ENCODE measurements at regions not wholly inside any gene's neighbourhood (a gene's known extent, or its start where the extent isn't known, plus 50 kb on each side); places are given as distances from the start of the nearest gene placed in this dataset.

- DNase-seq (ENCODE audit: low read depth in 2 of 2), result no peak
These were observed 56.4 kb upstream of the SPOCK3 start for GRCh38 chr4:167290678-167291077.

DNA sequence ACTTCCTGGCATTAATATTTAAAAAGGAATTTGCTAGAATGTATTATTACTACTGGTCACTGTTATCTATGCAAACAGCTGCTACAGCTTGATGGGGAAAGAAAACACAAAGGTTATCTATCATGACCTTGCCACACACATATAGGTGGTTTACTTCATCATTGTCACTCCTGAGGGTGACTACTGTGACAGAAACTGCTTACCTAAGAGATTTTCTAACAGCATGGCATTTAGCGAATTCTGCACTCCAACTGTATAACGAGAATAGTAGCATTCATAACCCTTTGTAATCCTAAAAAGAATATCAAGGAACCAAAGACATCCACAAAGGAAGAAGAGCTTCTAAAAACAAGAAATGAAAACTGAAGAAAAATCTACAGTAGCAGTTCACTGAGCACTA, 74.6 kb upstream of the SPOCK3 start:
- no peak for DNase-seq (ENCODE audit: low read depth in 2 of 2)

DNA sequence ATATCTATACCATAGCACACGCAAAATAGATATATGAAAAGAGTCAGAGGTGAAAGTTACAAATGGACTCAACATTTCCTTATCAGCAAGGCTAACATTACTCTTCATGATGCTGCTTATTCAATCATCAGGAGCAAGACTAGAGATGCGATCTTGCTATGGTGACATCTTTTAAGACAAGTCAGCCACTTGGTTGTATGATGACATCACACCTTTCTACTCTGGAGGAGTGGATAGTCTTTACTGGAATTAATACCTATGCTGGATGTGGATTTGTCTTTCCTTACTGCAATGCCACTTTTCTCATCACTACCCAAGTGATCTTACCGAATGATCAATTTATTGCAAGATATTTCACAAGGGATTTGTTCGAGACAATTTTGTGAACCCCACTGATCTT, 87.0 kb upstream of the SPOCK3 start:
- no peak for DNase-seq (ENCODE audit: low read depth in 2 of 2)

DNA sequence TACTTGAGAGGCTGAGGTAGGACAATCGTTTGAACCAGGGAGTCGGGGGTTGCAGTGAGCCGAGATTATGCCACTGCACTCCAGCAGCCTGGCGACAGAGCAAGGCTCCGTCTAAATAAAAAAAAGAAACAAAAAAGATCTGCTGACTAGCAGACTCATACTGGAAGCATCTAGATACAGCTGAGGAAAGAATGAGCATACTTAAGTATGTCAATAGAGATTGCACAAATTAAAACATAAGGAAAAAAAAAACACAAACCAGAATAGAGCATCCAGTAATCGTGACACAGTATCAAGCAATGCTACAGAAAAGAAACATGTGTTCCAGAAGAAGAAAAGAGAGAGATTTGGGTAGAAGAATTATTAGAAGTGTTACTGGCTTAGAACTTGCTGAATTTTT, 105.5 kb upstream of the SPOCK3 start:
- no peak for DNase-seq (ENCODE audit: low read depth in 2 of 2)

DNA sequence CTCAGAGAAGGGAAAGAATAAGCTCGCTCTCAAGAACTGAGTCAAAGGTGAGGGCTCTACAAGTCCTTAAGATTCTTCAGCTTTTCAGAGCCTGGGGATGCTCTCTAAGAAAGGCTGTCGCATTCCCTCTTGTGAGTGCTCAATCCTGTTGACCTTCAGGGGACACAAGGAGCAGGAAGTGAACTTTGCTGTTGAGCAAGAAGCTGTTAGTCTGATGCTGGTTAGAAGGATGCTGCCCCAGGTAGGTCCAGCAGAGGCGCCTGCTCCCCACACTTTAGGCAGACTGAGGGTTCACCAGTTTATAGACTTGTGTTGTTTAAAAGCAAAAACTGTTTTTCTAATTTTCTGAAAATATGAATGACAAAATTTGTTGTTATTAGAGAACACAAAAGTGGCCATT, 125.4 kb upstream of the SPOCK3 start:
- DNase-seq (ENCODE audit: low read depth in 2 of 2), result no peak

DNA sequence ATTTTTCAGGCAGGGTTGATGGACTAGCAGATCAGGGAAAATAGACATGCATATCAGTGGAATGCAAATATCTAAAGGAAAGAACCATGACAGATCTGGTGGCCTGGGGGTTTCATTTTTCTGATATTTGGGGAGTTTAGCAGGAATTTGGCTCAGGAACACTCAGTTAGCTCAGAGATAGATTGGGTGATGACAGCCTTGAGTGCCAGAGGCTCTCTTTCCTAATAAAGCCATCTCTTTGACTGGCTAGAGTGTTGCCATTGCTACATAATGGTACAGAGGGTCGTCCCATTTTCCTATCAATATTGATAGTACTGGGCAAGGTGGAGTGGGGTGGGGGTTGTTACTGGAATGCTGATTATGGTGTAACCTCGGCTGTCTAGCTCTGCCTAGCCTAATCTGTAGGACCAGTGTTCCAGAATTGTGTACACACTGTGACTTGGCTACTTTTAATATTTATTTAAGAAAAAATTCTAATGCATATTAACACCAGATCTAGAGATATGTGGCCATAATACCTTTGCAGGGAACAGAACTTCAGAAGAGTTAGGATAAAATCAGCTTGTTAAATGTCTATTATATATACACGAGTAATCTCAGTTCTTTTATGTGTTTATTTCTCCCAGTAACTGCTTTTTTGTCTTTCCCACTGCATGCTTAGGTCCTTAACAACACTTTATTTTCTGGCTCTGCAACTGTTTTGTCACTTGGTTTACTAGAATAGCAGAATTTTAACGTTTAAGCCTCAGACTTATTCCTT, 145.0 kb upstream of the SPOCK3 start:
- no peak for DNase-seq (ENCODE audit: low read depth in 2 of 2)

GRCh38 chr4:167380964-167381363, 146.7 kb upstream of the SPOCK3 start:
- DNase-seq (ENCODE audit: low read depth in 2 of 2), result no peak

DNA sequence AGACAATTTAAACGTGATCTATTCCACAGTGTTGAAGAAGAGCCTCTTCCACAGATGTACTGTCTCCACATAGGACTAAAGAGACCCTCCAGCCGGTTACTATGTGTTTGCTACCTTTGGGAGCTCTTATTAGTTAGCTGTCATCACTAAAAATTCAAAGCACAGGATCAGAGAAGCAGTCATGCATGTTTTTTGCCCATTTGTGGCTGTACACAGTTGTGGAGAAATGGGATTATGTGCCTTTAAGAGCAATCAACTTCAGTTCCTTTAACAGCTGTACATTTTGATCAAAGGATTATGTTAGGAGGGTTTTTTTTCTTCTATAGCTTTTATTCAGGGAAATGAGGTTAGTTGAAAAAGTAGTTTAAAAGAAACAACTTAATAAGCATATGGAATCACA, 149.0 kb upstream of the SPOCK3 start:
- no peak for DNase-seq (ENCODE audit: low read depth in 2 of 2)

DNA sequence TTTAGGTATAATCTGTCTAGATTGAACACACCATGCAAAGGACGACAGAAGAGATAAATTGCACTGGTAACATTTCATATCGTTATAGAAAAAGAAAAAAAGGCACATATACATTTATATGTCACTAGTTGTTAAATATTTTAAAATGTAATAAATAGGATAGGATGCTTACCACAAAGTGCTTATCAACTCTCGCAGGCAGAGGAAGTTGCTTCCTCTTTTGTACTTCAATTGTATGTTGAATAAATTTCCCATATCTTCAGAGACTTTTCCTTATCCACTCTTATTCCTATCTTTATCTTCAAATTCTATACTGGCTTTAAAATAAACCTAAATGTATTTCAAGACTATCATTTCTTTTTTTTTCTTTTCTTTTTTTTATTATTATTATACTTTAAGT, 163.3 kb upstream of the SPOCK3 start:
- DNase-seq (ENCODE audit: low read depth in 2 of 2), result no peak

- DNase-seq (ENCODE audit: low read depth in 2 of 2), result no peak
These were observed 164.9 kb upstream of the SPOCK3 start for GRCh38 chr4:167399201-167399600.

- no peak for DNase-seq (ENCODE audit: low read depth in 2 of 2)
These were observed 171.9 kb upstream of the SPOCK3 start for GRCh38 chr4:167406181-167406580.

GRCh38 chr4:167415461-167415860, 181.2 kb upstream of the SPOCK3 start:
- no peak for DNase-seq (ENCODE audit: low read depth in 2 of 2)

DNA sequence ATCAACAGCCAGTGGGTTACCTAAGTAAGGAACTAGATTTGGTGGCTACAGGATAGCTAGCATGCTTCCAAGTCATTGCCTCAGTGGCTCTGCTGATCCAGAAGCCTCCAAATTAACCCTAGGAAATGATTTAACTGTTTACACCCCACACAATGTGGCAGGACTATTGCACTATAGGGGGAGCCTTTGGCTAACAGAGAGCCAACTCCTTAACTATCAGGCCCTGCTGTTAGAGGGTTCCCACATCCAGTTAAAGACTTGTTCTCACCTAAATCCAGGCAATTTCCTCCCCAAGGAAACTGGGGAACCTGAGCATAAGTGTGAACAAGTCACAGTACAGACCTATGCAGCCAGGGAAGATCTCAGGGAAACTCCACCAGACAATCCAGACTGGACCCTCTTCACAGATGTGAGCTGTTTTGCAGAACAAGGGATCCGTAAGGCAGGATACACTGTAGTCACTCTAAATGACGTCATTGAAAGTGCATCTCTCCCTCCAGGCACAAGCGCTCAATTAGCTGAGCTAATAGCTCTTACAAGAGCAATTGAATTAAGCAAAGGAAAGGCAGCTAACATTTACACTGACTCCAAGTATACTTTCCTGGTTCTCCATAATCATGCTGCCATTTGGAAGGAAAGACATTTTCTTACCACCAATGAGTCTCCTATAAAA, 185.3 kb upstream of the SPOCK3 start:
- DNase-seq (ENCODE audit: low read depth in 2 of 2), result no peak

- DNase-seq (ENCODE audit: low read depth in 2 of 2), result no peak
These were observed 186.9 kb upstream of the SPOCK3 start for GRCh38 chr4:167421201-167421600.

DNA sequence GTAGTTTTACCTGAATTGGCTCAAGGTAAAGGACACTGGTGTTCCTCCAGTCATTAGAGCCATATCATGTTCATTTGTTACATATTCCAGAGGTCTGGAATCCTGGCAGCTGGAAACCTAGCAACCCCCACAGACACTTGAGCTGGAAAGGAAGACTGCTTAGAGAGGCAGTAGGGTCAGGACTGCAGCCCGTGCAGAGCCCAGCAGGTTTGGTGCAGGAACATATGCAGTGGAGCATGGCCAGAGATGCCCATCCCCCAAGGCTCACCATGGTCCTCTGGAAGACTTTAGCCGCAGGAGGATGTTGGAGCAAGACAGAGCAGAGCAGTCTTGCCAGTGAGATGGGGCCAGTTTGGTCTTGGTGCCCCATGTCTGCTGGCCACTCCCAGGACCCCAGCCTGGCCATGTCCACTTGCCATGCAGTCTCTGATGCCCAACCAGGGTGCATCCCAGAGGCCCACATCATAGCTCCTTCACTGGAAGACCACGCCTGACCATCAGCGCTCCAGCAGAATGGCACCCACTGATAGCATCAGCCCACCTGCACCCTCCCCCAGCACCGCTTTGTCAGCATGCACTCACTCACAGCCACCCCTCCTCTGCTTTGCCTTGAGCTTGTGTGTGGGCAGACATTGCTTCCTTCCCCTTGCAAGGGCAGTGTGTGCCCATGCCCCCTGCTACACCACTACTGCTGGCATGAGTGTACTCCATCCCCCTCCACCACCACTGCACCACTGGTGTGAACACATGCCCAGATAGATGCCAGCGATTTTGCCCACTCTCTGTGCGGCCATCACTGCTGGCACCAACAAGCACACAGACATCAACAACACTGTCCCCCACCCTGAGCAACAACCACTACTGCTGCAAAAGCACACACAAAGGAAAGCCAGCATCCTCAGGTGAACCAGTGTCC, 190.3 kb upstream of the SPOCK3 start:
- DNase-seq (ENCODE audit: low read depth in 2 of 2), result no peak

GRCh38 chr4:167428156-167428555, 193.9 kb upstream of the SPOCK3 start:
- DNase-seq (ENCODE audit: low read depth in 2 of 2), result no peak

DNA sequence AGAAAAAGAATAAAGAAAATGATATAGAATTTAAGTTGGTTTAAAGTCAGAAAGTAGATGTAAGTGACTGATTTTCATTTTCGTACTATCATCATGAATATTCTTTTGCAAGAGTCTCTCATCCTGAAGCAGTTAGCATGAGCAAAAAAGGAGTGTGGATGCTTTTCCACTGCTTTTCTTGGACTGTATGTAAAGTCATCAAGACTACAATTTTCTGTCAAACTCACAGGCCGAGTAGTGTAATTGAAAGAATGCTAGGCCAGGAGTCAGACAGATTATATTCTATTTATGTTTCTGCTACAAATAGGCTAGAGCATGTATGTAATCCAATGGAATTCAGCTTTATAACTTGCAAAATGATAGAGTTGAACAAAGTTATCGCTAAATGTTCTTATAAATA, 197.1 kb upstream of the SPOCK3 start:
- DNase-seq (ENCODE audit: low read depth in 2 of 2), result no peak

- DNase-seq (ENCODE audit: low read depth in 2 of 2), result no peak
These were observed 201.5 kb upstream of the SPOCK3 start for GRCh38 chr4:167435786-167436185.

GRCh38 chr4:167443841-167444240, 209.5 kb upstream of the SPOCK3 start:
- no peak for DNase-seq (ENCODE audit: low read depth in 2 of 2)

- DNase-seq (ENCODE audit: low read depth in 2 of 2), result no peak
These were observed 218.7 kb upstream of the SPOCK3 start for GRCh38 chr4:167452922-167453430.

DNA sequence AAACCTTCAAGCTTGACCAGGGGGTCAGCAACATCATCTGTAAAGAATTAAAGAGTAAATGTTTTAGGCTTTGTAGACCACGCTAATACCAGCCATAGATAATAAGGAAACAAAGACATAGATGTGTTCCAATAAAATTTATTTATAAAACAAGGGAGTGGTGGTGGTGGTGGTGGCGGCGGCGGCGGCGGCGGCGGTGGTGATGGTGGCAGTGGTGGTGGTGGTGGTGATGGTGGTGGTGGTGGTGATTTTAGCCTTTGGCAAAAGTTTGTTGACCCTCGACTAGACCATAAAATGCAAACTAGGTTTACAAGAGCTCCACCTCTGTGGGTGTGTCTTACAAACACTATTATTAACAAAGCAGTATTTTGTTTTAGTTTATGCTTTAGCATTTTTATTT, 222.3 kb upstream of the SPOCK3 start:
- DNase-seq (ENCODE audit: low read depth in 2 of 2), result no peak

GRCh38 chr4:167469436-167469835, 235.1 kb upstream of the SPOCK3 start:
- DNase-seq (ENCODE audit: low read depth in 2 of 2), result no peak
